ENCODE measurements at regions not wholly inside any gene's neighbourhood (a gene's known extent, or its start where the extent isn't known, plus 50 kb on each side); places are given as distances from the start of the nearest gene placed in this dataset.
"Not testable (repeated sequence)": the region's sequence is repeated elsewhere in the genome, so short reads cannot be mapped to it uniquely, and the experiment has no call there.

GRCh38 chr2:13354031-13354430 is 637.3 kb downstream of the TRIB2 start:
- Mint-ChIP-seq H3K27ac (no peak overlapping the region), H3K4me3 (no peak overlapping the region), H3K9me3 (ENCODE audit: insufficient read depth) (no peaks in the 10 kb centered on the region), H3K27me3 (no peaks in the 10 kb centered on the region), H3K4me1 (no peaks in the 10 kb centered on the region)
- Histone ChIP-seq H3K9me3 (ENCODE audit: control extremely low read depth in 1 of 3, control insufficient read depth in 2 of 3, insufficient read depth in 1 of 3, low read length in 2 of 3) (peaks cover 0 to under 1% (median 0%) of the 10 kb centered on the region in 3 donors), H3K79me2 (ENCODE audit: control insufficient read depth, insufficient read depth, low read length) (no peaks in the 10 kb centered on the region), H3K9ac (ENCODE audit: low read length) (no peak overlapping the region), H3K4me2 (replicated peaks; ENCODE audit: low read depth, low read length, poor library complexity, severe bottlenecking) (no peak overlapping the region), H2AFZ (ENCODE audit: insufficient read depth, low read depth, low read length, poor library complexity, severe bottlenecking) (no peak overlapping the region), H3K27me3 (replicated peaks in 1 of 4; ENCODE audit: control extremely low read depth in 1 of 4, control insufficient read depth in 3 of 4, insufficient read depth in 4 of 4, low read length in 3 of 4) (no peaks in the 10 kb centered on the region), H4K20me1 (ENCODE audit: control insufficient read depth, insufficient read depth, low read length, poor library complexity, severe bottlenecking) (no peaks in the 10 kb centered on the region), H3K27ac (ENCODE audit: low read length in 2 of 2) (no peak overlapping the region), H3K36me3 (replicated peaks in 1 of 2; ENCODE audit: control extremely low read depth in 1 of 2, control insufficient read depth in 1 of 2, extremely low read depth in 1 of 2, insufficient read depth in 2 of 2, low read length in 1 of 2) (no peaks in the 10 kb centered on the region), H3K4me1 (ENCODE audit: control insufficient read depth in 2 of 2, insufficient read depth in 2 of 2, low read length in 2 of 2) (no peaks in the 10 kb centered on the region), H3K4me3 (ENCODE audit: control extremely low read depth in 1 of 5, extremely low read depth in 1 of 5, insufficient read depth in 1 of 5, low read depth in 2 of 5, low read length in 4 of 5) (no peak overlapping the region)
- DNase-seq: no peak
- intact Hi-C loops (cut with micrococcal nuclease): no loop called here
- POLR2A ChIA-PET: no interaction called here
- no peak for ATAC-seq (ENCODE audit: low read depth)
- TF ChIP-seq EZH2 (IDR thresholded peaks at IDR 0.05; ENCODE audit: borderline replicate concordance, insufficient read depth, low read depth, low read length, poor library complexity, severe bottlenecking) (no peak), CTCF (IDR thresholded peaks at IDR 0.05) (no peak)
- CTCF ChIA-PET: no interaction called here

GRCh38 chr2:13381928-13382327 is 665.2 kb downstream of the TRIB2 start:
- no CpG with 5 or more reads among the region's 1 CpG for WGBS (ENCODE audit: insufficient coverage)

GRCh38 chr2:13389172-13389571 is 672.4 kb downstream of the TRIB2 start:
- H3K27ac Mint-ChIP-seq; H3K9me3 ChIP-seq (ENCODE audit: control extremely low read depth in 1 of 3, control insufficient read depth in 2 of 3, insufficient read depth in 1 of 3, low read length in 2 of 3); intact Hi-C loops (cut with micrococcal nuclease); H3K27ac ChIP-seq (ENCODE audit: low read length in 2 of 2); POLR2A ChIA-PET; H3K9ac ChIP-seq (ENCODE audit: low read length); DNase-seq; H3K4me2 ChIP-seq (replicated peaks; ENCODE audit: low read depth, low read length, poor library complexity, severe bottlenecking); H3K79me2 ChIP-seq (ENCODE audit: control insufficient read depth, insufficient read depth, low read length); ATAC-seq (ENCODE audit: low read depth); H3K4me3 ChIP-seq (ENCODE audit: control extremely low read depth in 1 of 5, extremely low read depth in 1 of 5, insufficient read depth in 1 of 5, low read depth in 2 of 5, low read length in 4 of 5); H3K9me3 Mint-ChIP-seq (ENCODE audit: insufficient read depth); H2AFZ ChIP-seq (ENCODE audit: insufficient read depth, low read depth, low read length, poor library complexity, severe bottlenecking); H3K36me3 ChIP-seq (replicated peaks in 1 of 2; ENCODE audit: control extremely low read depth in 1 of 2, control insufficient read depth in 1 of 2, extremely low read depth in 1 of 2, insufficient read depth in 2 of 2, low read length in 1 of 2); H4K20me1 ChIP-seq (ENCODE audit: control insufficient read depth, insufficient read depth, low read length, poor library complexity, severe bottlenecking); H3K27me3 ChIP-seq (replicated peaks in 1 of 4; ENCODE audit: control extremely low read depth in 1 of 4, control insufficient read depth in 3 of 4, insufficient read depth in 4 of 4, low read length in 3 of 4); H3K27me3 Mint-ChIP-seq; H3K4me3 Mint-ChIP-seq; H3K4me1 ChIP-seq (ENCODE audit: control insufficient read depth in 2 of 2, insufficient read depth in 2 of 2, low read length in 2 of 2); H3K4me1 Mint-ChIP-seq; CTCF ChIA-PET: not testable (repeated sequence)
- WGBS (ENCODE audit: insufficient coverage): 60% methylated on average over 1 of the region's 5 CpGs

More at GRCh38 chr2:13381928-13382327, 665.2 kb downstream of the TRIB2 start:
- H3K36me3 ChIP-seq (replicated peaks in 1 of 2; ENCODE audit: control extremely low read depth in 1 of 2, control insufficient read depth in 1 of 2, extremely low read depth in 1 of 2, insufficient read depth in 2 of 2, low read length in 1 of 2); H3K4me3 Mint-ChIP-seq; H3K27ac ChIP-seq (ENCODE audit: low read length in 2 of 2); H3K27ac Mint-ChIP-seq; DNase-seq; H2AFZ ChIP-seq (ENCODE audit: insufficient read depth, low read depth, low read length, poor library complexity, severe bottlenecking); H3K4me1 ChIP-seq (ENCODE audit: control insufficient read depth in 2 of 2, insufficient read depth in 2 of 2, low read length in 2 of 2); H3K27me3 Mint-ChIP-seq; ATAC-seq (ENCODE audit: low read depth); H3K4me2 ChIP-seq (replicated peaks; ENCODE audit: low read depth, low read length, poor library complexity, severe bottlenecking); H3K27me3 ChIP-seq (replicated peaks in 1 of 4; ENCODE audit: control extremely low read depth in 1 of 4, control insufficient read depth in 3 of 4, insufficient read depth in 4 of 4, low read length in 3 of 4); CTCF ChIA-PET; H3K9me3 Mint-ChIP-seq (ENCODE audit: insufficient read depth); H4K20me1 ChIP-seq (ENCODE audit: control insufficient read depth, insufficient read depth, low read length, poor library complexity, severe bottlenecking); H3K9me3 ChIP-seq (ENCODE audit: control extremely low read depth in 1 of 3, control insufficient read depth in 2 of 3, insufficient read depth in 1 of 3, low read length in 2 of 3); intact Hi-C loops (cut with micrococcal nuclease); H3K4me3 ChIP-seq (ENCODE audit: control extremely low read depth in 1 of 5, extremely low read depth in 1 of 5, insufficient read depth in 1 of 5, low read depth in 2 of 5, low read length in 4 of 5); POLR2A ChIA-PET; H3K79me2 ChIP-seq (ENCODE audit: control insufficient read depth, insufficient read depth, low read length); H3K4me1 Mint-ChIP-seq; H3K9ac ChIP-seq (ENCODE audit: low read length): not testable (repeated sequence)

Measured in B cell (primary cell).